Left kidney (tissue), 1 donor: ENCODE measurements at regions not wholly inside any gene's neighbourhood (a gene's known extent, or its start where the extent isn't known, plus 50 kb on each side); places are given as distances from the start of the nearest gene placed in this dataset.
A peak's percentile ranks its signal among the peaks of the same experiment; 100 is the strongest.

Experiments used
- DNase-seq: peaks from one replicate; pipeline ENCODE4 v3.0.0-alpha.2; 2013

DNA sequence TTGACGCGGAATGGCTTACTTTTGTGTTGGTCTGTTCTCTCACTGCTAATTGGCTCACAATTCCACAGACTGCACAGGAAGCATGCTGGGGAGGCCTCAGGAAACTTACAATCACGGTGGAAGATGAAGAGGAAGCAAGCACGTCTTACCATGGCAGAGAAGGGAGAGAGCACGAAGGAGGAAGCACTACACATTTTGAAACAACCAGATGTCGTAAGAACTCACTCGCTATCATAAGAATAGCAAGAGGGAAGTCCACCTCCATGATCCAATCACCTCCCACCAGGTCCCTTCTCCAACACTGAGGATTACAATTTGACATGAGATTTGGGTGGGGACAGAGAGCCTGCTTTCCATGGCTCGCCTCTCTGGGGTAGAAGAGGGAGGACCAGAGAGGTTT, 106.2 kb downstream of the KCNF1 start:
- DNase-seq = no peak

DNA sequence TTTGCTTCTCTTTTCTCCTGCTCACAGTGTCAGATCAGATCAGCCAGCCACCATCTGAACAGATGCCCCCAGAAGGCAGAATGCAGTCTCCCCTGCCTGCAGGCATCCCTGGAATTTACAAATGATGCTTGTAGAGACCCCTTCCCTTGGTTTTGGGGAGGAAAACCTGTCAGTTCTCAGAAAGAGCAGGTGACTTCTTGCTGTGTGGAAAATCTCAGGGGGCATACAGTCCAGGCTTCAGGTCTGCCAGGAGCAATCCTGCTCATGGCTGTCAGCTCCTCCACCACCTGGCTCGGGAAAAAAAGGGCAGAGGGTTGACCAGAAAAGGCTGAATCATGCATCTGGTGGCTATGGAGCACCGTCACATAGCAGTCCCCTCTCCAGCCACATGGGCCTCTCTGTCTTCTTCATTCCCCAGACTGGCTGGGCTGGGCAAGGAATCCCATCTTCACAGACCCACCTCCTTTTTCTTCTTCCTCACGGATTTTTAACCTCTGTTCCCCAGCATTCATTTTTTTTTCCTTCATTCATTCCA, 107.0 kb downstream of the KCNF1 start:
- no peak for DNase-seq

DNA sequence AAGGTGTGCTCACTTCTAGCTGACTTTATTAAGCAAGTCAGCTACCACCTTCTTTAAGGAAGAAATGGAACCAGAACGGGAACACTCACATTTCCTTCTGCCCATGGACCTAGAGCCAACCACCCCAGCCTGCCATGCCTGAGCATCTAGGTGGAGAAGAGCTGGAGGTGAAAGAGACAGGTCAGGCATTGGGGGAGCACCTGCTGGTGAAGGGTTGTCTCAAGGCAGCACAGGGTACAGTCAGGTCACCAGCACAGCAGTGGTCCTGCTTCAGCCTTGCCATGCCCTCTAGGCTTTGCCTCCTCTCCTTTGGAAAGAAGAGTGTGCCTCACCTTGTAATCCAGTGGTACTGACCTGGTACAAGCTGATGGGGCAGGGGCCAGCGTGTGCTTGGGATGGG, 107.9 kb downstream of the KCNF1 start:
- DNase-seq = no peak

DNA sequence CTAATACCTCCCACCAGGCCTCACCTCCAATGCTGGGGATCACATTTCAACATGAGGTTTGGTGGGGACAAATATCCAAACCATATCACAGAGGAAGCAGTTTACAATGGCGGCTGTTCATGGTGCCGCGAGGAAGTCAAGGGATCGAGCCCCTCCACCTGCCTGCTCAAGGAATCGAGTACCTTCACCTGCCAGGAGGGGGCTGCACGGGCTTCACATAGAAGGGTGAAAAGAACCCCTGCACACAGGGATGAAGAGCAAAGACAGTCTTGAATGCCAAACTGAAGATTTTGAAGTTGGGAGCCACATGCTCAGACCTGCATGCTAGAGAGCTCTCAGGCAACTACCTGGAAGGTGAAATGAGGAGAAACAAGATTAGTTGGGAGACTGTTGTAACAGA, 110.3 kb downstream of the KCNF1 start:
- DNase-seq = no peak

DNA sequence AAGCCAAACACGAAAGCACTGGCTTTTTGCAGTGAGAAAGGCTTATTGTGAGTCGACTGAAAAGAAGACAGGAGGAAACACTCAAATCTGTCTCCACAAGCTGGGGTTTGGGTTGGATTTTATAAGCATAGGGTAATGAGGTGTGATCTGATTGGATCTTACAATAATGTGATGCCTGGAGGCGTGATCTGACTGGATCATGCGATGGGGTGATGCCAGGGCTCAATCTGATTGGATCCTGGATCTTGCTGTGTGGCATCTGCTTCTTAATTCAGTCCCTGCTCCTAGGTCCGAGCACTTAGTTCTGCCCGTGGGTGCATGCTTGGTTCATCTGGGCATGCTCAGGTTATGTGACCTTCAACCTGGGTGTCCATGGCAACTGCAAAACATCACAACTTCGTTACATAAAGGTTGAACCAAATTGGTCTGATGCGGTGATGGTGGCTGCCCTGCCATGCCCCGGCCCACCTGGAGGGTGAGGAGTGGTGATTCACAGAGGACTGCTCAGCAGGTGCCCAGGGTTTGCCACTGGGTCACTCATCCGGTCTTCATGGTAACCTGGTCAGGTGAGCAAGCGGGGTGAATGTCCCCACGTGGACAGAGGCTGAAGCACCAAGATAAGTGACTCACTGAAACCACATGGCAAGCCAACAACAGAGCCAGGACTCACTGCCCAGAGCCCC, 111.0 kb downstream of the KCNF1 start:
- DNase-seq = no peak

DNA sequence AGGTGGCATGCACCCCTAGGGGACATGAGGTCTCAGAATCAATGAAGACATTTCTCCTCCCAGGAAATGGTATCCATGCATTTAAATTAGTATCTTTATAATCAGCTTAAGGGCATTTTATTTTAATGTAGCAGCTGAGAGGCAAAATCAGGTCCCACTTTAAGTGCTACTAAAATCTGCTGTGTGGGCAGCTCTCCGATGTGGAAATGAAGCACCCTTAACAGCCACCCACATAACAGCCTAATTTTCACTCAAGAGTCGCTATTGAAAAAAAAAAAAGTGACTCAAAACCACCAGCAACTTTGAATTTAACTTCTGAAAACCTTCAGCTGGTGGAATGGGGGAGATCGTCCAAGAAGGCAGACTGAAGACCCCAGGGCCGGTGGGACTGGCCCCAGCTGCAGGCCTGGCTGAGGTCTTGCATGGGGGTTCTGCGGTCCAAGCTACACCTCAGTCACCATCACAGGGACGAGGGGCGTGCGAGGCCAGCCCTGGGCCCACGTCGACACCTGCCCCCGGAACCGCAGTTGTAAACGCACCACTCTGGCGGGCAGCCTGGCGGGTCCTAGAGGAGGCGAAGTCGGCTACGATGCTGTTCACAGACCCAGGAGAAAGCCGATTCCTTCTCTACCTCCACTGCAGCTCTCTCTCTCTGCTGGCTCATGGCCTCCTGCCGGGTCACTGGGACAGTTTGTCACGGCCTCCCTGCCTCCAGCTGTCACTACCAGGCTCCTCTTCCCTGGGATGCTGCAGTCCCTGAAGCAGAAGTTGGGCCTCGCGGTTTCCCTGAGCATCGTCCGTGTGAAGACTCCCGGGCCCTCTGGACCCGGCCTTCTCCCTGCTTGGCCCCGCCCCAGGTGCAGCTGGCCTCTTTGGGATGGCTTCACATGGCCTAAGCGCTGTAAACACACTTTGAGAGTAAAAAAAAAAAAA, 111.9 kb downstream of the KCNF1 start:
- DNase-seq = no peak

DNA sequence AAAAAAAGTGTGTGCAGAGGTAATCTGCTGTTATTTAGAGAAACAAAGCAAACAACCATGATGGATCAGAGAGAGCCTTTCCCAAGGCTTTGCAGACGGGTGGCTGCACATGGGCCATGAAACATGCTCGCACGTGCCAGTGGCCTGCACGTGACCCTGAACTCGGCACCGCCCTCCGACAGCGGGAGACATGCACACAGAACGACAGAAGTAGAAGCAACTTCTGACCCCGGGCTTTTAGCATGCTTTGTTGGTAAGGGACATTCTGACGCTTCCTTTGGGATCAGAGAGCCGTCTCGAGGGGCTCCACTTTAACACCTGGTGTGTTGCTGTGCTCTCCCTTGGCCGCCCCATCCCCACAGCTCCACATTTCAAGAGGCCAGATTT, 112.5 kb downstream of the KCNF1 start:
- DNase-seq = peak; percentile 27

DNA sequence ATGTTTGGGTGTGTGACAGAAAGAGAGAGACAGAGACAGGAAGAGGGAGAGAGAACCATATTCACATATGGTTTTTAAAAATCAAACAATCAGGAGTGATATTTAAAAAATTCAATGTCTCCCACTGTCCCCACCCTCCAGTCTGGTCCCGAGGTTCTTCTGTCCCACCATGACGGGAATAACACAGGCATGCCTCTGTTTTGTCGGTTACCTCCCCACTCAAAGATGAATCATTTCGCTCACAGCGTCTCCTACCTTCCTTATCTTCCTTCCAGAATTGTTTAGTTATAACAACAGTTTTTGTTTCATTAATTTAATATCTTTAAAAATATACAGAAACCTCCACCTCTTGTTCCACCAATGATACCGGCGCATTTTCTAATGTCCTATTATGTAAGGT, 113.0 kb downstream of the KCNF1 start:
- DNase-seq = no peak

DNA sequence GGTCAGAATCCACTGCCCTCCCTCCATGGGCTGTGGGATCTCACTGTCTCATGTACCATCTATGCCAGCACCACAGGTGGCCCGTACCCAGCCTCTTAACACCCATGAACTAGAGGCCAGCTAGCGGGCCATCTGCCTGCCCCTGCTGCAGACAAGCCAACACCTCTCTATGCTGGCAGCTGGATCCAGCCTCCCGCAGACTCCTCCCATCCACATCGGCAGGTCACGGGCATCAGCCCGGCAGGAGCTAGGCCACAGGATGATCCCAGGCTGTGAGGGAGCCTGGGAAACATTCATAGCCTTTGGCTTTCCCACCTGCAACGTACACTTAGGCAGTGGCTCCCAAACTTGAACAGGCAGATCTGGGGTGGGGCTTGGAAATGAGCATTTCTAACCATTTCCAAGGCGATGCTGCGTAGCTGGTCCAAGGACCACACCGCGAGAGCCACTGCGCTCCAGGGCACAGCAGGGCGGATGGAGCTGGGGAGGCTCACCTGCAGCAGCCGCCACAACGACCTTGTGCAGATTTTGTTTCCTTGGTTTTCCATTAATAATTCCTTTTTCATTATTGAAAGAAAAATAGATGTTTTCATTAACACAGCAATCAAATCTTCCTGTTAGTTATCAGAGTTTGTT, 114.7 kb downstream of the KCNF1 start:
- DNase-seq = no peak

DNA sequence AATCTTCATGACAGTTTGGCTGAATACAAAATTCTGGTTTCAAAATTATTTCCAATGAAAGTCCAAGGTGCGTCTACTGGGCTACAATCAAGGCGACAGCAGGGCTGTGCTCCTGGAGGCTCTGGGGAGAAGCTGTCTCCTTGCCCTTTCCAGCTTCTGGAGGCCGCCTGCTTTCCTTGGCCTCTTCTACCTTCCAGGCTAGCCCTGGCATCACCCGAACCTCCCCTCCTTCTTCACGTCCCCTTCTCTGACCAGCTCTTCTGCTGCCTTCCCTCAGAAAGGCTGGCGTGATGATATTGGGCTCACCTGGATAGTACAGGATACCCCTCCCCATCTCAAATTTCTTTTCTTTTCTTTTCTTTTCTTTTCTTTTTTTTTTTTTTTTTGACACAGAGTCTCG, 115.5 kb downstream of the KCNF1 start:
- DNase-seq = no peak

DNA sequence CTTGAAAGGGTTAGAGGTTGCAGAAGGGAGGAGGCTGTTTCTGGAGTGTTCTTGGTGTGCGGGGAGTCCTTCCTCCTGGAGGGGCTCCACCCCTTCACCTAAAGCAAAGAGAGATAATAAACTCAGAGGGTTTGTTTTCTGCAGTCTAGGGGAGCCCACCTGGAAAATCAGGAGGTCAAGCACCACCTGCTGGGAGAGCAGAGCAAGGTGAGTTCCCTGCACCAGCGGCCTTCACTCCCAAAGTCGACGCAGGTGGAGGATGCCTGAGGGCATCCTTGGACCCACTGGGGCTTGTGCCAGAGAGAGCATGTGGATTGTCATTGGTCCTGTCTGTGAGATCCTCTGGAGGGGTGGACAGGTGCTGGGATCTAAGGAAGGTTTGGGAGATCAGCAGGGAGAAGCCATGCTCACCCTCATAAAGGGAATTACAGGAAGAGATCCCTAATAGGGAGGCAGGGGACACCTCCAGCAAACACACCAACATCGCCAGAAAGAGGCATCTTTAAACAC, 116.7 kb downstream of the KCNF1 start:
- DNase-seq = no peak

DNA sequence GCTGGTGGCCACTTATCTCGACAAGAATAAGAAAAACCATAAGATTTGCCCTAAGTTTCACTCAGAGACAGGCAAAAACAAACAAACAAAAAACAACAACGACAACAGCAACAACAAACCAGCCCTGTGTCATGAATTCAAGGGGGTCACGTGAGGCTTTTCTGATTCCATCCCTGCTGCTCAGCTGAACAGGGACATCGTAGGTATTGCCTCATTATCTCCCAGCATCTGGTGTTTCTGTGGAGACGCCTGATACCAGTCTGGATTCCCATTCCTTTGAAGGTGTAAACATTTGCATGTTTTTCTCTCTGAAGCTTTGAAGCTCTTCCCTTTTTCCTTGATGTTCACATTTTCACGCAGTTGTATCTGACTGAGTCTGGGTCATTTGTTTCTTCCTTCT, 117.4 kb downstream of the KCNF1 start:
- no peak for DNase-seq

DNA sequence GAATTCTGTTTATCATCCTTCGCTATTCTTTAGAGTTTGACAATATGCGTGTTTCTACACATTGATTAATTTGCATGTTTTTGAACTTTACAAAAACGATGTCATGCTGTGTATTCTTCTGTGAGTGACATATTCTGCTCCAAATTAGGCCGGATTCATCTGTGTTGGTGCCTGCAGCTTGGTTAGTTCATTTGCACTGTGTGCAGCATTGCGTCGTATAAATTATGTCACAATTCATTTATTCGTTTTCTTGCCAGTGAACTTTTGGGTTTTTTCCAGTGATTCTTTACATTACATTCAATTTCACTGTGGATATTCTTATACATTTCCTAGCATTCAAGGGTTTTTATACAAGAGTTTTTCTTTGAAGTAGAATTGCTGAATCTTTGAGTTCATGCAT, 118.3 kb downstream of the KCNF1 start:
- no peak for DNase-seq

DNA sequence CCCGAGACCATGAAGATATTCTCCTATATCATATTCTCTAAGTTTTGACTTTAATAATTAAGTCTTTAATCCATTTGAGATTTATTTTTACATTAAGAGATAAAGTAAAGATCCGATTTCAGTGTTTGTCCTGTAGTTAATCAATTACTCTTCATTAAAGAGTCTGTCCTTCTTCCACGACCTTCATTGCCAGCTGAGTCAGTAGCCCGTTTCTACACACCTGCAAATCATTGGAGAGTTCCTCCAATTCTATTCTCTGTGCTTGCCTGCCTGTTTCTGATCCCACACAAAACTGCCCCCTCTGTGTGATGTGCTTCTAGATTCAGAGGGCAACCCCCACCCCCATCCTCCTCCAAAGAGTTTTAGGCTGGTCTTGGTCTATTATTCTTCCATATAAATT, 119.2 kb downstream of the KCNF1 start:
- no peak for DNase-seq

DNA sequence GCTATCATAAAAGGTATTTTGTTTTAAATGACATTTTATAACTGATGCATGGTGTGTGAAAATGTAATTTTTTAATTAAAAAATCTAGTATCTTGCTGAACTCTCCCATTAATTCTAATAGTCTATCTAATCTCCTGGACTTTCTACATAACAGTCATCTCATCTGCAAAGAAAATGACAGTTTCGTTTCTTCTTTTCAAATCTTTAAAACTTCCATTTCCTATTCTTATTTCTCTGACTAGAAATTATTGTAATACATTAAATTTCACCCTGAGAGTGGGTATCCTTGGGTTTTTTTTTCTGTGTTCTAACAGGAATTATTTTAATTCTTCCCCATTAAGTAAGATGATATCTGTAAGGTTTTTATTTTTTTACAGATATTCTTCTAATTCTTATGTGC, 120.1 kb downstream of the KCNF1 start:
- DNase-seq = no peak

DNA sequence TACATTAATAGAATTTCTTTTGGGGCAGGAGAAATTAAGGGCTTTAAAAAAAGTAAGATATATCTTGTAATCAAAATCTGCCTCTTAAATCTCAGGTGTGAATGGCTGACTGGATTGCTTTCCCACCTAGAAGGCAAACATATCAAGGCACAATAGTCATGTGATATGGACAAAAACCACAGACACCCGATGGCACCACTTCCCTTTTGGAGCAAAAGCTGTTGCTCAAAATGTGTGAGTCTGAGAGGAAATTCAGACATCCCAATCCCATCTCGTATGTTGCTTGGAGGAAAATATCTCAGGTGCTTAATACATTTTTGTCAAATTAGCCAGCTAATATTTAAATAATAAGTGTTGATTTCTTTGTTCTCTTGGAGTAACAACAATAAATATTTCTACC, 120.7 kb downstream of the KCNF1 start:
- no peak for DNase-seq

DNA sequence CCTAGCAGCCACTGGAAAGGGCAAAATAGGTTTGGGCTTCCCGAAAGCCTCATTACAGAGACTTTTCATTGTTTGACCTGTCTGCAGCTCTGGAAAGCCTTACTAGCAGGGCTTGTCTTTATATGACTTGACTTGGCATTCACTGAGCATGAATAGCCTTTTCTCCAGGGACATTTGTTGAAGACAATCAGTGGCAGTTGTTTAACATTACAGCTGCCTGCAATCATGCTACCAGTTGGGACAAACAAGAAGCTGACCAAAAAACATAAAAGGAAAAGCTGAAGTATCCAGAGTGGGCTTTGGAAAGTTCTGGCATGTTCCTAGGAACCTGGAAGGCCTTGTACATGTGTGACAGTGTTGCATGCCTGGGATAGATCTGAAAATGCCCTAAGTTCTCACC, 121.4 kb downstream of the KCNF1 start:
- DNase-seq = no peak

DNA sequence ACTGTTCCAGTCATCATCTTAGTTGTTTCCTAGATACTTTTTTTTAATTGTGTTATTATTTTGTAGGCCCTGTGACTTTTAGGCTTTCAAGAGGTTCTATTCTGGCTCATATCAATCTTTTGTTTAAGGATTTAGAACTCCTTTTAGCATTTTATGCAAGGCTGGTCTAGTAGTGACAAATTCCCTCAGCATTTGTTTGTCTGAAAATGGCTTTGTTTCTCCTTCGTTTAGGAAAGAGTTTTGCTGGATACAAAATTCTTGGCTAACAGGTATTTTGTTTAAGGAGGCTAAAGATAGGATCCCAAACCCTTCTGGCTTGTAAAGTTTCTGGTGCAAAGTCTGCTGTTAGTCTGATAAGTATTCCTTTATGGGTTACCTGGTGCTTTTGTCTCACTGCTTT, 116.6 kb upstream of the SLC66A3 start:
- DNase-seq = no peak

DNA sequence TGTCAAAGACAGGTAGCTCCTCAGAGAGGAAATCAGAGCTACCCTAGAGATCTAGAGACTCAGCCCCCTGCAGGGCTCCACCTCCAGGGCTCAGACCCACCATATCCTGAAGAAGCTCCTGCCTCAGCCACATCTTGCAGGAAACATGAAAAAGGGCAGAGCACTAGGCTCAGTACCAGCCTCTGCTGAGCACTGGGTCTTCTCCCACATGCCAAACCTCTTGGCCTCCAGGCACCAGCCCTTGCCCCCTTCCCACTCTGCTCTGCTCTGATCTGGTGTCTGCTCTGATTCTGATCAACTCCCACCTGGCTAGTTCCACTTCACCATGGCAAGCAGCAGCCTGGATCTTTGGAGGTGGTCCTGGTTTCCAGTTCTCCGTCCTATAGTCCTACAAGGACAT, 114.3 kb upstream of the SLC66A3 start:
- no peak for DNase-seq

DNA sequence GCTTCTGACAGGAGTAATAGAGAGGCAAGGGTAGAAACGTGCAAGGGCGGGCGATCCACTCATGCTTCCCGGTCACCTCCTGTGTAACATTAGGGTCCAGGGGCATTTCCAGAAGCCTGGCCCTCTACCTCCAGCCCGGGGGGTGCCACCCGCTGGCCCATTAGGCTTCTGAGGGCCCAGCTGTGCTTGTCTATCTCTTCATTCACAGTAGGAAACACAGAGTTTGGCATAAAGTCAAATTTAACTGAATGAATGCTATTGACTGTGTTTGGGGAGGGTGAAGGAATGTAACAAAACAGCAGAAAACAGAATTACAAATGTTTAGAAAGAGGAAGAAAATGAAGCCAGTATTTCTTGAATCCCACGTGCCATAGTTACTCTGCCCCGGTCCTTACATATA, 112.4 kb upstream of the SLC66A3 start:
- no peak for DNase-seq

DNA sequence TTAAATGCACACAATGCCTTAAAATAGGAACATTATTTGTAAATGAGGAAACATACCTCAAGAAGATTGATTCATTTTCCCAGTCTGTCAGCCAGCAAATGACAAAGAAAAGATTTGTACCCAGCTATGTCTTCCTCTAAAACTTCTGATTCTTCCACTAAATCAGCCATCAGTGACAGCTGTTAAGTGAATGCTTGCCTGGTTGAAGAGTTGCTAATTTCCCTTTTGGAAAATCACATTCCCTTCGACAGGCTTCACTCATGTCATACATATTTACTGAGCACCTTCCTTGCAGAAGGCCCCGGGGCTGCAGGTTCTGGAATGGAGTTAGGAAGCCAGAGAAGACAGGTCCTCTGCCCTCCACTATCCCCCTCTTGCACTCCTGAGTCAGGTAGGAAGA, 112.0 kb upstream of the SLC66A3 start:
- DNase-seq = no peak

DNA sequence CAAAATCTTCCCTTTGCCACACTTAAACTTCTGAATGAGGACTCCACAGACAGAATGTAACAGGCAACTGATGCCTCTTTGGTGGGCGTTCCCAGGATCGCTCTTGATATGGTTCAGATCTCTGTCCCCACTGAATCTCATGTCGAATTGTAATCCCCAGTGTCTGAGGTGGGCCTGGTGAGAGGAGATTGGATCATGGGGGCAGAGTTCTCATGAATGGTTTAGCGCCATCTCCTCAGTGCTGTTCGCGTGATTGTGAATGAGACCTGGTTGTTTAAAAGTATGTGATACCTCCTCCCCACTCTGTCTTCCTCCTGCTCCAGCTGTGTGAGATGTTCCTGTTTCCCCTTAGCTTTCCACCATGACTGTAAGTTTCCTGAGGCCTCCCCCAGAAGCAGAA, 111.1 kb upstream of the SLC66A3 start:
- DNase-seq = no peak

DNA sequence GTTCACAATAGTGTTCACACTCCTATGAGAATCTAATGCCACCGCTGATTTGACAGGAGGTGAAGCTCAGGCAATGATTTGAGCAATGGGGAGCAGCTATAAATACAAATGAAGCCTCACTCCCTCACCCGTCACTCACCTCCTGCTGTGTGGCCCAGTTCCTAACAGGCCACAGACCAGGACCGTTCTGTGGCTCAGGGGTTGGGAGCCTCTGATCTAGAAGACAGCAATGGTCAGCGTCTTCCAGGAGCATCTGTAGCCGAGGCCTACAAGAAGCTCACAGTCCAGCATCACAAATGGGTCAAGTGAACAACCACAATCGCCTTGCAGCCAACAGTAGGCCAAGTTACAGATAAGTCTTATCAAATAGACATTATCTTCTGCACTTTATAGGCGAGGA, 110.0 kb upstream of the SLC66A3 start:
- DNase-seq = no peak
